ENCODE measurements at regions not wholly inside any gene's neighbourhood (a gene's known extent, or its start where the extent isn't known, plus 50 kb on each side); places are given as distances from the start of the nearest gene placed in this dataset.

- no peak for TF ChIP-seq EZH2 (IDR thresholded peaks at IDR 0.05; ENCODE audit: insufficient read depth, low read length)
- Mint-ChIP-seq H3K27ac (ENCODE audit: unreplicated experiment) (no peak overlapping the region), H3K36me3 (ENCODE audit: low read depth, unreplicated experiment) (peaks cover 8% of the 10 kb centered on the region), H3K9me3 (ENCODE audit: unreplicated experiment) (no peaks in the 10 kb centered on the region), H3K4me1 (ENCODE audit: low read depth, unreplicated experiment) (no peaks in the 10 kb centered on the region), H3K4me3 (ENCODE audit: unreplicated experiment) (no peak overlapping the region), H3K27me3 (ENCODE audit: low read depth, unreplicated experiment) (no peaks in the 10 kb centered on the region)
- Histone ChIP-seq H3K4me1 (ENCODE audit: insufficient read depth, low read length) (no peaks in the 10 kb centered on the region), H3K4me2 (ENCODE audit: low read length) (no peak overlapping the region), H3K4me3 (ENCODE audit: insufficient read depth, low read depth, low read length) (no peak overlapping the region), H3K79me2 (ENCODE audit: insufficient read depth, low read length) (no peaks in the 10 kb centered on the region), H3K9me3 (ENCODE audit: insufficient read depth, low read depth, low read length) (no peaks in the 10 kb centered on the region), H3K27me3 (ENCODE audit: insufficient read depth, low read length) (no peaks in the 10 kb centered on the region), H3K27ac (ENCODE audit: low read depth, low read length) (no peak overlapping the region), H3K36me3 (ENCODE audit: insufficient read depth, low read length) (peaks cover 22% of the 10 kb centered on the region), H3K9ac (ENCODE audit: low read length) (no peak overlapping the region), H2AFZ (ENCODE audit: low read depth, low read length) (no peak overlapping the region), H4K20me1 (ENCODE audit: insufficient read depth, low read length) (peaks cover 4% of the 10 kb centered on the region)
- no peak for FAIRE-seq
- DNase-seq (ENCODE audit: low read depth) = no peak
Measured at GRCh38 chr11:17135916-17136683, 58.6 kb upstream of the RPS13 start.

GRCh38 chr11:17132654-17133053, 55.2 kb upstream of the RPS13 start:
- Histone ChIP-seq H2AFZ (ENCODE audit: low read depth, low read length) (no peak overlapping the region), H3K36me3 (ENCODE audit: insufficient read depth, low read length) (peaks cover 19% of the 10 kb centered on the region), H3K4me1 (ENCODE audit: insufficient read depth, low read length) (no peaks in the 10 kb centered on the region), H3K79me2 (ENCODE audit: insufficient read depth, low read length) (no peaks in the 10 kb centered on the region), H3K27me3 (ENCODE audit: insufficient read depth, low read length) (no peaks in the 10 kb centered on the region), H3K9me3 (ENCODE audit: insufficient read depth, low read depth, low read length) (no peaks in the 10 kb centered on the region), H3K9ac (ENCODE audit: low read length) (no peak overlapping the region), H3K4me3 (ENCODE audit: insufficient read depth, low read depth, low read length) (no peak overlapping the region), H3K4me2 (ENCODE audit: low read length) (no peak overlapping the region), H4K20me1 (ENCODE audit: insufficient read depth, low read length) (peaks cover 4% of the 10 kb centered on the region), H3K27ac (ENCODE audit: low read depth, low read length) (no peak overlapping the region)
- no peaks in the 10 kb centered on the region for H3K4me1 Mint-ChIP-seq (ENCODE audit: low read depth, unreplicated experiment)
- no peak overlapping the region for H3K4me3 Mint-ChIP-seq (ENCODE audit: unreplicated experiment)
- TF ChIP-seq CTCF (IDR thresholded peaks at IDR 0.05; ENCODE audit: insufficient read depth, low read depth, low read length) (no peak), EZH2 (IDR thresholded peaks at IDR 0.05; ENCODE audit: insufficient read depth, low read length) (no peak)
- no peak overlapping the region for H3K27ac Mint-ChIP-seq (ENCODE audit: unreplicated experiment)
- no peaks in the 10 kb centered on the region for H3K9me3 Mint-ChIP-seq (ENCODE audit: unreplicated experiment)
- peaks cover 8% of the 10 kb centered on the region for H3K36me3 Mint-ChIP-seq (ENCODE audit: low read depth, unreplicated experiment)
- no peaks in the 10 kb centered on the region for H3K27me3 Mint-ChIP-seq (ENCODE audit: low read depth, unreplicated experiment)
- no peak for FAIRE-seq
- DNase-seq (ENCODE audit: low read depth) = no peak

- no peaks in the 10 kb centered on the region for H3K9me3 ChIP-seq (ENCODE audit: insufficient read depth, low read depth, low read length)
- no peaks in the 10 kb centered on the region for H4K20me1 ChIP-seq (ENCODE audit: insufficient read depth, low read length)
- DNase-seq (ENCODE audit: low read depth) (peak; percentile 63), FAIRE-seq (no peak)
- Mint-ChIP-seq H3K4me3 (ENCODE audit: unreplicated experiment) (no peak overlapping the region), H3K36me3 (ENCODE audit: low read depth, unreplicated experiment) (peaks cover 3% of the 10 kb centered on the region), H3K27me3 (ENCODE audit: low read depth, unreplicated experiment) (no peaks in the 10 kb centered on the region), H3K4me1 (ENCODE audit: low read depth, unreplicated experiment) (no peaks in the 10 kb centered on the region), H3K9me3 (ENCODE audit: unreplicated experiment) (no peaks in the 10 kb centered on the region), H3K27ac (ENCODE audit: unreplicated experiment) (no peak overlapping the region)
- H3K4me2 ChIP-seq (ENCODE audit: low read length) = no peak overlapping the region
- no peak overlapping the region for H3K27ac ChIP-seq (ENCODE audit: low read depth, low read length)
- no peaks in the 10 kb centered on the region for H3K27me3 ChIP-seq (ENCODE audit: insufficient read depth, low read length)
- TF ChIP-seq CTCF (IDR thresholded peaks at IDR 0.05; ENCODE audit: insufficient read depth, low read depth, low read length) = no peak
- no peak for TF ChIP-seq EZH2 (IDR thresholded peaks at IDR 0.05; ENCODE audit: insufficient read depth, low read length)
- H3K4me1 ChIP-seq (ENCODE audit: insufficient read depth, low read length) = no peaks in the 10 kb centered on the region
- no peak overlapping the region for H3K4me3 ChIP-seq (ENCODE audit: insufficient read depth, low read depth, low read length)
- peaks cover 15% of the 10 kb centered on the region for H3K36me3 ChIP-seq (ENCODE audit: insufficient read depth, low read length)
- no peak overlapping the region for H3K9ac ChIP-seq (ENCODE audit: low read length)
- no peaks in the 10 kb centered on the region for H3K79me2 ChIP-seq (ENCODE audit: insufficient read depth, low read length)
- H2AFZ ChIP-seq (ENCODE audit: low read depth, low read length) = no peak overlapping the region
Measured at GRCh38 chr11:17129003-17129402, 51.5 kb upstream of the RPS13 start.

Data from astrocyte (in vitro differentiated cells and primary cell).